ENCODE measurements at regions not wholly inside any gene's neighbourhood (a gene's known extent, or its start where the extent isn't known, plus 50 kb on each side); places are given as distances from the start of the nearest gene placed in this dataset.

DNA sequence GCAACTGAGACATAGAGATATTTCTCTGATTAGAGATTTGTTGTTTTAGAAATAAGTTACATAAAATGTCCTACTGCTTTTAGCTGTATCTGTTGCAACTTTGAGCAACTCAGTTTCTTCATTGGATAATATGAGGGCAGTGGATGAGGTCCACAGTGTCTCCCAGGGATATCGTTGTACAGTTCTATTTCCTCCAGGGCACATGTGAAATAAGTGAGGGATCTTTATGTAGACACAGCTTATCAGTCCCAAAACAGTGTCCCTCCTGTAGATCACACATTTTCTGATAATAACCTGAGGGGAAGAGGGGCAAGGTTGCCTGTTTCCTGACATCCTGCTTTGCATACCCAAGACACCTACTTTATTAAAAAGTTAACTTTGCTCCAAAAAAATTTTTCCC lies 1231.2 kb upstream of the ZEB2 start:
- CTCF ChIA-PET: no interaction called here

DNA sequence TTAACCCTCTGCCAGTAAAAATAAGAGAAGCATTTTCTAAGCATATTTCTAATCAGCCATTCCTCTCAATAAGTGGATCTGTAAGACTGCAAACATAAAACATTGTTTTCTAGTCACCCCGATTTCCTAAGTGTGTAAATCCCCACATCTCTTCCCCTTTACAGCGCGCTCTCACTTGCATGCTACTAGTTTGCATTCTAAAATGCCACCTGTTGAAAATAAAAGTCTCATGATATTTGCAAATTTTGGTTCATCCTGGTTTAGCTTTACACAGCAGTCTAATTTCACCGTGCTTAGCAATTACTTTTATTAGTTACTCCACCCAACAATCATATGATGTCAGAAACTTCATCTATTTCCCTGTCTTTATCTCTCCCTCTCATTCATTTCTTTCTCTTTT lies 1230.7 kb upstream of the ZEB2 start:
- no peak for ATAC-seq (ENCODE audit: poor library complexity)
- no peak overlapping the region for H3K4me3 ChIP-seq (ENCODE audit: low read length)
- intact Hi-C loops (cut with DNase I, micrococcal nuclease): no loop called here

More for the DNA sequence above, 1231.2 kb upstream of the ZEB2 start:
- no peak overlapping the region for H3K4me3 Mint-ChIP-seq
- Histone ChIP-seq H3K27me3 (ENCODE audit: control insufficient read depth in 1 of 2, insufficient read depth in 2 of 2, low read length in 2 of 2) (no peaks in the 10 kb centered on the region), H3K4me1 (ENCODE audit: insufficient read depth, low read length) (no peaks in the 10 kb centered on the region), H3K27ac (ENCODE audit: low read depth in 1 of 2, low read length in 2 of 2) (no peak overlapping the region), H3K4me3 (ENCODE audit: low read length) (no peak overlapping the region), H3K9me3 (ENCODE audit: control insufficient read depth in 1 of 2, insufficient read depth in 1 of 2, low read length in 2 of 2) (no peaks in the 10 kb centered on the region), H3K36me3 (ENCODE audit: insufficient read depth, low read length) (no peaks in the 10 kb centered on the region)
- TF ChIP-seq, protein P1, sequence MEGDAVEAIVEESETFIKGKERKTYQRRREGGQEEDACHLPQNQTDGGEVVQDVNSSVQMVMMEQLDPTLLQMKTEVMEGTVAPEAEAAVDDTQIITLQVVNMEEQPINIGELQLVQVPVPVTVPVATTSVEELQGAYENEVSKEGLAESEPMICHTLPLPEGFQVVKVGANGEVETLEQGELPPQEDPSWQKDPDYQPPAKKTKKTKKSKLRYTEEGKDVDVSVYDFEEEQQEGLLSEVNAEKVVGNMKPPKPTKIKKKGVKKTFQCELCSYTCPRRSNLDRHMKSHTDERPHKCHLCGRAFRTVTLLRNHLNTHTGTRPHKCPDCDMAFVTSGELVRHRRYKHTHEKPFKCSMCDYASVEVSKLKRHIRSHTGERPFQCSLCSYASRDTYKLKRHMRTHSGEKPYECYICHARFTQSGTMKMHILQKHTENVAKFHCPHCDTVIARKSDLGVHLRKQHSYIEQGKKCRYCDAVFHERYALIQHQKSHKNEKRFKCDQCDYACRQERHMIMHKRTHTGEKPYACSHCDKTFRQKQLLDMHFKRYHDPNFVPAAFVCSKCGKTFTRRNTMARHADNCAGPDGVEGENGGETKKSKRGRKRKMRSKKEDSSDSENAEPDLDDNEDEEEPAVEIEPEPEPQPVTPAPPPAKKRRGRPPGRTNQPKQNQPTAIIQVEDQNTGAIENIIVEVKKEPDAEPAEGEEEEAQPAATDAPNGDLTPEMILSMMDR (IDR thresholded peaks at IDR 0.05): no peak
- POLR2A ChIA-PET: no interaction called here
- DNase-seq (no peak), ATAC-seq (ENCODE audit: poor library complexity) (no peak)
- H3K4me1 Mint-ChIP-seq (ENCODE audit: low read depth): no peaks in the 10 kb centered on the region
- no peak overlapping the region for H3K27ac Mint-ChIP-seq
- intact Hi-C loops (cut with DNase I, micrococcal nuclease): no loop called here
- H3K27me3 Mint-ChIP-seq: no peaks in the 10 kb centered on the region
- H3K36me3 Mint-ChIP-seq (ENCODE audit: low read depth): no peaks in the 10 kb centered on the region
- no peaks in the 10 kb centered on the region for H3K9me3 Mint-ChIP-seq

DNA sequence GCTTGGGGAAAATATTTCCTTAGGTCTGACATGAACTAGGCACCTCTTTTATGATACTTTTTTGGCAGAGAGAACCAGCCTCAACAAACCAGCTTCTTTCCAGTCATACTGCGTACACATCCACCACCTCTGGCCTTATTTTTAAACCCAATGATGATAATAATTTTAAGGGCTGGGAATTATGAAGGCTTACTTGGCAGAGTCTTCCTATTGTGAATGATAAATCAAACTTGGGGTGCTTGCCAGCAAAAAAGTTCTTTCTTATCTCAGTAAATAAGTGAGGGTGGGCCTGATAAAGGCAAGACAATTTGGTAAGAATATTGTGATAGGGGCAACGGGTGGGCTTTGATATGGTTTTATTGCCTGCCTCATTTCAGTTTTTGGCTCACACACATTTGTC lies 1230.2 kb upstream of the ZEB2 start:
- no peaks in the 10 kb centered on the region for H3K36me3 Mint-ChIP-seq (ENCODE audit: low read depth)
- Histone ChIP-seq H3K36me3 (ENCODE audit: insufficient read depth, low read length) (no peaks in the 10 kb centered on the region), H3K4me1 (ENCODE audit: insufficient read depth, low read length) (no peaks in the 10 kb centered on the region), H3K27me3 (ENCODE audit: control insufficient read depth in 1 of 2, insufficient read depth in 2 of 2, low read length in 2 of 2) (no peaks in the 10 kb centered on the region), H3K4me3 (ENCODE audit: low read length) (no peak overlapping the region), H3K9me3 (ENCODE audit: control insufficient read depth in 1 of 2, insufficient read depth in 1 of 2, low read length in 2 of 2) (no peaks in the 10 kb centered on the region), H3K27ac (ENCODE audit: low read depth in 1 of 2, low read length in 2 of 2) (no peak overlapping the region)
- no peak for ATAC-seq (ENCODE audit: poor library complexity)
- ChIA-PET CTCF (no interaction called here), POLR2A (no interaction called here)
- no peaks in the 10 kb centered on the region for H3K27me3 Mint-ChIP-seq
- no peak for DNase-seq
- H3K27ac Mint-ChIP-seq: no peak overlapping the region
- TF ChIP-seq, protein P1 (IDR thresholded peaks at IDR 0.05): no peak
- H3K4me3 Mint-ChIP-seq: no peak overlapping the region
- intact Hi-C loops (cut with DNase I, micrococcal nuclease): no loop called here
- H3K9me3 Mint-ChIP-seq: no peaks in the 10 kb centered on the region
- no peaks in the 10 kb centered on the region for H3K4me1 Mint-ChIP-seq (ENCODE audit: low read depth)

More for the DNA sequence above, 1230.7 kb upstream of the ZEB2 start:
- Mint-ChIP-seq H3K4me3 (no peak overlapping the region), H3K27me3 (no peaks in the 10 kb centered on the region), H3K9me3 (no peaks in the 10 kb centered on the region), H3K36me3 (ENCODE audit: low read depth) (no peaks in the 10 kb centered on the region), H3K4me1 (ENCODE audit: low read depth) (no peaks in the 10 kb centered on the region), H3K27ac (no peak overlapping the region)
- no peaks in the 10 kb centered on the region for H3K36me3 ChIP-seq (ENCODE audit: insufficient read depth, low read length)
- H3K27me3 ChIP-seq (ENCODE audit: control insufficient read depth in 1 of 2, insufficient read depth in 2 of 2, low read length in 2 of 2): no peaks in the 10 kb centered on the region
- H3K27ac ChIP-seq (ENCODE audit: low read depth in 1 of 2, low read length in 2 of 2): no peak overlapping the region
- H3K4me1 ChIP-seq (ENCODE audit: insufficient read depth, low read length): no peaks in the 10 kb centered on the region
- ChIA-PET POLR2A (no interaction called here), CTCF (no interaction called here)
- peak in 2 of 14 experiments; percentile 31 to 32 for DNase-seq
- H3K9me3 ChIP-seq (ENCODE audit: control insufficient read depth in 1 of 2, insufficient read depth in 1 of 2, low read length in 2 of 2): no peaks in the 10 kb centered on the region
- TF ChIP-seq, protein P1 (IDR thresholded peaks at IDR 0.05): no peak
